ENCODE measurements at regions not wholly inside any gene's neighbourhood (a gene's known extent, or its start where the extent isn't known, plus 50 kb on each side); places are given as distances from the start of the nearest gene placed in this dataset.

GRCh38 chrX:68940601-68941000, 111.8 kb downstream of the EFNB1 start:
- H3K36me3 ChIP-seq (ENCODE audit: control insufficient read depth, insufficient read depth, low read length): no peaks in the 10 kb centered on the region
- H2AK9ac ChIP-seq (replicated peaks; ENCODE audit: low read depth, low read length, poor library complexity): no peak overlapping the region
- in situ Hi-C loops (cut with MboI; ENCODE audit: low sequenced_read_pairs): no loop called here
- H3K9ac ChIP-seq (ENCODE audit: low read depth, low read length): no peak overlapping the region
- H3K27ac ChIP-seq (ENCODE audit: insufficient read depth, low read length): no peak overlapping the region
- no peak overlapping the region for H4K5ac ChIP-seq (ENCODE audit: low read depth, low read length)
- no peak overlapping the region for H3K4me3 ChIP-seq (ENCODE audit: insufficient read depth, low read depth, low read length)
- H3K56ac ChIP-seq (ENCODE audit: extremely low read depth, insufficient read depth, low read length): no peak overlapping the region
- no peaks in the 10 kb centered on the region for H3K79me1 ChIP-seq (ENCODE audit: low read depth in 1 of 2, low read length in 2 of 2)
- H2AK5ac ChIP-seq (ENCODE audit: low read depth, low read length): no peak overlapping the region
- H3K14ac ChIP-seq (replicated peaks; ENCODE audit: low read depth, low read length): no peak overlapping the region
- no peak overlapping the region for H3K4ac ChIP-seq (ENCODE audit: low read depth, low read length)
- no peak overlapping the region for H3K23ac ChIP-seq (ENCODE audit: low read depth, low read length)
- ChIA-PET CTCF (no interaction called here), POLR2A (ENCODE audit: unreplicated experiment) (no interaction called here)
- H2AFZ ChIP-seq (replicated peaks; ENCODE audit: low read length, poor library complexity): no peak overlapping the region
- intact Hi-C loops (cut with micrococcal nuclease): no loop called here
- peaks cover 5% of the 10 kb centered on the region; the same call in 1 of the 2 replicates for H3K4me1 ChIP-seq (ENCODE audit: control insufficient read depth, insufficient read depth, low read length)
- H2BK120ac ChIP-seq (ENCODE audit: low read depth, low read length): no peak overlapping the region
- H3K9me3 ChIP-seq (ENCODE audit: control insufficient read depth, insufficient read depth, low read length): no peaks in the 10 kb centered on the region
- dilution Hi-C loops (cut with HindIII; ENCODE audit: low sequenced_read_pairs, unreplicated experiment): no loop called here
- no peak overlapping the region for H2BK15ac ChIP-seq (ENCODE audit: low read depth, low read length)
- H3K9me1 ChIP-seq (ENCODE audit: insufficient read depth, low read length): peaks cover 10% of the 10 kb centered on the region; the same call in 1 of the 2 replicates
- H3K18ac ChIP-seq (ENCODE audit: low read depth, low read length): no peak overlapping the region
- H3K4me2 ChIP-seq (ENCODE audit: low read depth, low read length): no peak overlapping the region
- no peak overlapping the region for H2BK20ac ChIP-seq (ENCODE audit: low read depth, low read length)
- no peak overlapping the region for H4K8ac ChIP-seq (ENCODE audit: low read depth in 2 of 2, low read length in 2 of 2)
- DNase-seq: no peak
- no peaks in the 10 kb centered on the region for H4K20me1 ChIP-seq (ENCODE audit: insufficient read depth, low read length)
- H4K91ac ChIP-seq (ENCODE audit: insufficient read depth, low read depth, low read length): no peak overlapping the region
- WGBS, 2 experiments (ENCODE audit: extremely low coverage in 2 of 2, insufficient read length in 1 of 2): 31% methylated on average over 2 of the region's 7 CpGs; no CpG with 5 or more reads in 1 of the 2 experiments
- no peaks in the 10 kb centered on the region; the same call in 1 of the 2 replicates for H3K27me3 ChIP-seq (ENCODE audit: control insufficient read depth, insufficient read depth, low read length)
- no TSS peak for BruUV-seq (replicated peaks)
- H2BK5ac ChIP-seq (ENCODE audit: low read depth, low read length, poor library complexity, severe bottlenecking): no peak overlapping the region
- TF ChIP-seq MXI1 (IDR thresholded peaks at IDR 0.05; ENCODE audit: borderline replicate concordance, low read depth, low read length) (no peak), CEBPB (IDR thresholded peaks at IDR 0.05; ENCODE audit: low read depth, low read length) (no peak), USF2 (IDR thresholded peaks at IDR 0.05; ENCODE audit: low read depth, low read length) (no peak), CHD1 (IDR thresholded peaks at IDR 0.05; ENCODE audit: low read depth, low read length) (no peak), FOS (IDR thresholded peaks at IDR 0.05; ENCODE audit: low read depth, low read length) (no peak), MAZ (IDR thresholded peaks at IDR 0.05; ENCODE audit: borderline replicate concordance, low read depth, low read length) (no peak), RCOR1 (IDR thresholded peaks at IDR 0.05; ENCODE audit: insufficient replicate concordance, low read length) (no peak)
- no peak for ATAC-seq (ENCODE audit: low read depth)

All from IMR-90 (cell line).